HG02623 (cell line): ENCODE measurements at regions not wholly inside any gene's neighbourhood (a gene's known extent, or its start where the extent isn't known, plus 50 kb on each side); places are given as distances from the start of the nearest gene placed in this dataset.
A peak's percentile ranks its signal among the peaks of the same experiment; 100 is the strongest.

ENCODE experiments used
- ATAC-seq: cut with Tn5 transposase; IDR thresholded peaks from one replicate; pipeline ENCODE4 v1.9.1; 2021; ENCODE audit warnings: moderate library complexity; ENCODE audit not compliant: unreplicated experiment

GRCh38 chr13:40206241-40207000 is 460.0 kb downstream of the FOXO1 start:
- ATAC-seq = peak; percentile 40

DNA sequence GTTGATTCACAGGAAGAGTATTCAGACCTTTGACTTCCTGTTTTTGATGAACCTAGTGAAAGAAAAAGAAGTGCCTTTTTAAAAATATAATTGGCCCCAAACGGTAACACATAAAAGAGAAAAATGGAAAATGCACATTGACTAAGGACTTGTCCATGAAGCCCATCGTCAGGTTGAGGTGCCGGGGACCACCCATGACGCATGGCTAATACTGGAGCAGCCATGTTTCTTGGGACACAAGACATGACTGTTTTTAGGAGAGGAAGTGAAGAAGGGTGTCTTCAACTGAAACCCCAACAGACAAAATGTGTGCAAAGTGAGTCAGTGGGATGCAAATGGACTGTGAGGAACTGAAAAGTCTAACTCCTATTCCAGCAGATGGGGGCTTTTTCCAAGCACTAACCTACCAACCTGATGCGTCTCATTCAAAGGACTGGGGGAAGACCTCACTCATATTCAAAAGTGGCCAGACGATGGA is 459.4 kb downstream of the FOXO1 start:
- ATAC-seq = peak; percentile 69

DNA sequence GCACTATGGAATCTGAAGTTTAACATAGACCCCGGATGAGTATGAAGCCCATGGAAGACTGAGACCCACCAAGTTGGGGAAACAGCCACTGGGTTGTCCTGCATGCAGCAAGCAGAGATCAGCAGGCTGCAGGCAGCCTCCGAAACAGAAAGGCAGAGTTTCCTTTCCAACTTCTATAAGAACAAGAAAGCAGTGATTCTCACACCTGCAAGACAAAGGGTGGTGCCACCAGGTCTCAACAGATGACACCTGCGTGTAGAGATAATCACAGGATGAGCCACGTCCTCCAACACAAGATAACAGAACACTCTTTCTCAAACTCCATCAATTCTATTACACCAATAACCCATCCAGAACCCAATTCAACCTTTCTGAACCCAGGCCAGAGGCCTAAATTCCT is 457.9 kb downstream of the FOXO1 start:
- ATAC-seq = no peak

DNA sequence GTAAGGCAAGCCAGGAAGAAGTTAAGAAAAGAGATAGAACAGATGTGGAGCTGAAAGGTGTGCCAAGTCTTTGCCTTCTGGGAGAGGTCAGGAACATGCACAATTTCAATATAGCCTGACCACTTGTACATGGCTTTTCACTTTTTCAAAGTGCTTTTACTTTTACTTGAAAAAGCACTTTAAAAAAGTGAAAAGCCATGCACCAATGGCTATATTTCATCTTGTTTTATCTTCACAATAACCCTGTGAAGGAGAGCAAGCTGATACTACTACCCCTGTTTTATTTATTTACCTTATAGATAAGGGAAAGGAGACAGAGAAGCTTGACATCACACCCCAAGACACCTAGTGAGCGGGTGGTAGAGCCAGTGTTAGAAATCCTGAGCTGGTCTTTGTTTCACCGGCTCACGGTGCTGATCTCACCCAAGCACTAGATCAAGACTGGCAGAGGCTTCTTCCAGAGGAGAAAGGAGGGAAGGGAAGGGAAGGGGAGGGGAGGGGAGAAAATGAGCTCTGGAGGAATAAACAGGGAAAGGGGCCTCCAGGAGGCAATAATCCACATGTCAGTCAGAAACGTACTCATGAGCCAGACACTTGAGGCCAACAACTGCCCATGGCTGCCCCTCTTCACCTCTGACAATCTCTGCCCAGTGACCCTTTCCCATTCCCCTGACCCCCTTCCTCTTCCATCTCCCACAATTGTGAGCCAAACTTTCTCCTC is 455.4 kb downstream of the FOXO1 start:
- no peak for ATAC-seq

DNA sequence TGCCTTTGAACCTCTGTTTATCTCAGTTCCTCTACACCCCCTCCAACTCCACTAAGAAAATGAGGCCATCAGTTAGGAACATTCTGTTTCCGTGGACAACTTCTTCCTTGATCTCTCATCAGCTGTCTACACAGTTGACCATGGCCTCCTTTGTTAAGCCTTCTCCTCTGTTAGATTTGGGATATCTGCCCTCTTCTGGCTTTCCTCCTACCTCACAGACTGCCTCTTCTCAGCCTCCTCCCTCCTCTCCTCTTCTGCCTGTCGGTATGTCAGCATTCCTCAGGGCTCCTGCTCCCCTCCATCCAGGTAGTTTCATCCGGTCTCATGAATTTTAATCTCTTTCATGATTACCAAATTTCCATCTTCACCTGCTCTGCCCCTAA is 454.9 kb downstream of the FOXO1 start:
- no peak for ATAC-seq

DNA sequence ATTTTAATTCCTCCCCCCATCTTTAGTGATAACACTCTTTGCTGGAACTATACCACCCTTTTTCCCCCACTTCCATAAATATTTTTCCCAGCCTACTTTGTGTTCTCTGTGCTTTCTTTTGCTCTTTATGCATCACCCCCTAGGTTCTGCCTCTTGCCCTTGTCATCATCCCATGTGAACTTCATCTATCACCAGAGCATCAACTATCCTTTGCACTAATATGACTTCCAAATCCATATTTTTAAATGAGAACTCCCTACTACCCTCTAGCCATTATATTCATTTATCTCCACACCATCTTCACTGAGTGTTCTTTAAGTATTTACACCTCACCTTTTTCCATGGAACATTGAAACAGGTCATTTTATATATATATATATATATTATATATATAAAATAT is 452.7 kb downstream of the FOXO1 start:
- no peak for ATAC-seq

GRCh38 chr13:40215311-40215710 is 451.1 kb downstream of the FOXO1 start:
- ATAC-seq = no peak

DNA sequence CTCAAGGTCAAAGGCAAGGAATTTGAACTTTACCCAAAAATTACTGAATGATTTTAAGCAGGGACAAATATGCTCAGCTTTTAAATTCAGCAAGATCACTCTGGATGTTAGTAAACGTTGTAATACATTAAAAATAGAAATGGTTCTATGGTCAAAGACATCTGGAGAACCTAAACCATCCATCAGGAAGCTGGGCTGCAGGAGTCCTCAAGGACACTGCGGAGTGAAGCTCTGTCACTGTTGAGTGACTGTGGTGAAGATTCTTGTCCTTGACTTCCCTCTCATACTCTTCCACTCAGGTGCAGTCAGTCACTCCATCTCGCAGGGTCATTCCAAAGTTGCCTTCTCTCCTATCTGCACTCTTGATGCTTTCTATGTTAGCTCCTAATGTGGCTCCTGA is 450.7 kb downstream of the FOXO1 start:
- ATAC-seq = no peak

DNA sequence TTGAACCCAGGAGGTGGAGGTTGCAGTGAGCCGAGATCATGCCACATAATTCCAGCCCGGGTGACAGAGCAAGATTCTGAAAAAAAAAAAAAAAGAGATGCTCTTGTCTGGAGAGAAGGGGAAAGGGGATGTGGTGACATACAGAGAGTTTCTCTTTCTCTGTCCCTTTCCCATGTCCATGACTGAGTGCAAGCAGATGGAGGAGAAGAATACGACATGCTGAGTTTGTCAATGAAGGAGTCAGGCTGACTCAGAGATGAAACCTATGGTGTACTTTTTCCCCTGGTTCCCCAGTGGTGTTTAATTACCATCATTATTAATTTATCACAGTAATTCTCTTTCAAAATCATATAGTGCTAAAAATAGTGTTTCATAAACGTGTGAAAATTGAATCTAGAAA is 448.8 kb downstream of the FOXO1 start:
- no peak for ATAC-seq

DNA sequence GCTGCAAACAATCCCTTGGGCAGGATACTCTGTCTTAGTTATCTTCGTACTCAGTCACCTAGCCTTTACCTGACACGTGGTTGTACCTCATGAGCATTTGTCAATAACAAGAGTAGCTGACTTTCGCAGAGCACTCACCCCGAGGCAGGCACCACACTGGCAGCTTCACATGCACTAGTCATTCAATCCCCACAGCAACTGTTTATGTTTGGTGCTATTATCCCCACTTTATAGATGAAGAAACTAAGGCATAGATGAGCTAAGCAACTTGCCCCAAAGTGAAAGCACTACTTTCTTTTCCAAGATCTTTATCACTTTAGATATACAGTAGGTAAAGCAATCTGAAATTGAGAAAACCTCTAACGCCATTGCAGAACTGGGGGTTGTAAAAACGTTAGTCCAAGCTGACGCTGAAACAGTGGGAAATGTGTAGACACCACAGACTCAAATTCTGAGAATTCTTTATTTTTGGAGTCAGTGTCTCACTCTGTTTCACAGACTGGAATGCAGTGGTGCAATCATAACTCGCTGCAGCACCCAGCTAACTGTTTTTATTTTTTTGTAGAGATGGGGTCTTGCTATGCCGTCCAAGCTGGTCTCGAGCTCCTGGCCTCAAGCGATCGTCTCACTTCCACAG is 446.0 kb downstream of the FOXO1 start:
- ATAC-seq = no peak

DNA sequence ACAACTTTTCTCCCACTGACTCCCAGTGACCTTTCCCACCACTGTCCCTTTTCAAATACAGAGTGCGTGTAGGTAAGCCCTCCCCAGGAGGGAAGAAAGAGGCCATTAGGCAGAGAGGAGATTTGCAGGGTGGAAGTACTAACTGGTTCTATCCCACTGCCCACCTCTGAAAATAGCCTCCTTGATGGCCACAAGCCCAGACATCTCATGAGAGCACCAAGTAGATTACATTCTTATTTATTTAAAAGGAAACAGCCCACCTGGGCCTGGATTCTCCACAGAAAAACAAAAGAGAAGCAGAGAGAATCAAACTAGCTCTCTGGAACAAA is 445.3 kb downstream of the FOXO1 start:
- no peak for ATAC-seq

- ATAC-seq = no peak
These were observed 444.8 kb downstream of the FOXO1 start for GRCh38 chr13:40221460-40222201.

GRCh38 chr13:40223585-40223984 is 442.9 kb downstream of the FOXO1 start:
- ATAC-seq = no peak

- ATAC-seq = no peak
These were observed 437.9 kb downstream of the FOXO1 start for GRCh38 chr13:40228496-40228895.

DNA sequence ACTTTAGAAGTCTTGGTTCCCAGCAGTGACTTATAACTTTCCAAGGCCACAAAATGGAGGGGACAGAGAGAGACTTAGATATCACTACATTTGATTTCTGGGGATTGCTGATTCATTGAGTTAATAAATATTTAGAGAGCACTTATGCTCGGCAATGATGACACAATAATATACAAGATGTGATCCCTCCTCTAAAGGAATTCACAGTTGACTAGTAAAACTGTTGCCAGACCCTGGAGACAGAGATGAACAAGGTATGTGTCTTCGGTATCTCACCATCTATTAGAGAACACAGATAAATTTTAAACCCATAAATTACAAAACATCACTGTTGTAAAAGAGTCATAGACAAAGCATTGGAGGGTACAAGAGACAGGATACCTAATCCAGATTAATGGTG is 437.5 kb downstream of the FOXO1 start:
- ATAC-seq = no peak

- ATAC-seq = no peak
These were observed 435.6 kb downstream of the FOXO1 start for GRCh38 chr13:40230833-40231266.

GRCh38 chr13:40231311-40231710 is 435.1 kb downstream of the FOXO1 start:
- no peak for ATAC-seq

- ATAC-seq = no peak
These were observed 434.7 kb downstream of the FOXO1 start for GRCh38 chr13:40231751-40232150.

DNA sequence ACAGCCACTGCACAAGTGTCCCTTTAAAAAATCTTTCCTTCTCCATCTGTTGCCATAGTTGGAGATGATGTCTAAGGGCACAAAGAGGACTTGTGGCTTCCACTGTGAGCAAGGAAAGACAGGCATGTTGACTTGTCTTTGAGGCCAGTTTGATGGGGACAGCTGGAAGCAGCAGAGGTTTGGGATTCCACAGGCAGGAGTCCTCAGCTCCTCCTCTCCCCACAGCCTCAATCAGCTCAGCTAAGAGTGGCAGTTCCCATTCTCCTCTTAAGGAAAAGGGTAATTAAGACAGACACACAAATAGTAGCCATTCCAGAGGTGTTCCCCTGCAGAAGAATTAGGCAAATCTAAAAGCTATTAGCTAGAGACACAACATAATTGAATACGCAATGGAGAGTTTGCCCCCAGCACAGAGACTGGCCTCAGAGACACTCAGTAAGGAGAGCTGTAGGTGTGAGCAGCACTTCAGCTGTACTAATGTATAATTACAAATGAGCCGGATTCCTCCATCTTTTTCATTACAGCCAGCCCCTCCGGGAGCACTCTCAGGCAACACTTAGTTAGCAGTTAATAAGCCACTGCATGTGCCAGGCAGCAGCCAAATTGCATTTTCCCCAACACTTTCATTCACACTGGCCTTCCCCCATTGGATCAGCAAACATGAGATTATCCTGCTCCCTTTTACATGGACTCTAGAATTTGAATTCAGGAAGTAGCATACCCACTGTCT is 434.0 kb downstream of the FOXO1 start:
- ATAC-seq = no peak

DNA sequence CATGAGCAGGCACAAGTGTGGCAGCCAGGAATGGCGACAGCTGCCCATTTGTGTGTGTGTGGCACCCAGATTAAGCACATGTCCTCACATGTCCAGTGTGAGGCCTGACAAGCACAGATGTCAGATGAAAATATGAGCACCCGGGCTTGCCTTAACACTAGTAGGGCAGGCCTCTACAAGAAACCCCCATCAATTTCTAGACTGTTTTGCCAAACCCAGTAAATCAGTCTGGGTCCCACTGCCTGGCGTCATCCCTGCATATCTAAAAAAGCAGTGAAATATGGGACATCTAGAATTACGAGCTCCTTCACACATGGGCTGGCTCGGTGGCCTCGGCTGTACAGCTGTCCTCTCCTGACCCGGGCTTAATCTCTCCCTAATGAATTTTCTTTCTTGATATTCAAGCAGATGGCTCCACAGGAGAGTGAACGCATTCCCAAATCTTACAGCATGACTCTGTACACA is 432.7 kb downstream of the FOXO1 start:
- no peak for ATAC-seq
